NCI-H2029 (cell line): ENCODE measurements at regions not wholly inside any gene's neighbourhood (a gene's known extent, or its start where the extent isn't known, plus 50 kb on each side); places are given as distances from the start of the nearest gene placed in this dataset.
"Not testable (repeated sequence)": the region's sequence is repeated elsewhere in the genome, so short reads cannot be mapped to it uniquely, and the experiment has no call there.

Experiments
- DNase-seq: peaks from one replicate; lab custom pipeline; 2025; lab: John Stamatoyannopoulos, UW

GRCh38 chr16:48997946-48998345, 283.7 kb downstream of the CBLN1 start:
- no peak for DNase-seq

- DNase-seq = no peak
Measured at GRCh38 chr16:48997081-48997615, 284.5 kb downstream of the CBLN1 start.

GRCh38 chr16:48978501-48978900, 303.1 kb downstream of the CBLN1 start:
- DNase-seq = no peak

GRCh38 chr16:48972236-48972635, 309.4 kb downstream of the CBLN1 start:
- DNase-seq = no peak

- no peak for DNase-seq
Measured at GRCh38 chr16:48971571-48972077, 310.0 kb downstream of the CBLN1 start.

GRCh38 chr16:48970216-48970615, 311.4 kb downstream of the CBLN1 start:
- no peak for DNase-seq

- no peak for DNase-seq
Measured at GRCh38 chr16:48969611-48970010, 312.0 kb downstream of the CBLN1 start.

GRCh38 chr16:48965386-48965785, 316.3 kb downstream of the CBLN1 start:
- DNase-seq = peak; percentile 70

- DNase-seq = no peak
Measured at GRCh38 chr16:48963901-48964615, 317.6 kb downstream of the CBLN1 start.

- DNase-seq = no peak
Measured at GRCh38 chr16:48963306-48963705, 318.3 kb downstream of the CBLN1 start.

- DNase-seq = no peak
Measured at GRCh38 chr16:48961546-48961945, 320.1 kb downstream of the CBLN1 start.

- DNase-seq = no peak
Measured at GRCh38 chr16:48960830-48961229, 320.8 kb downstream of the CBLN1 start.

- no peak for DNase-seq
Measured at GRCh38 chr16:48959747-48960146, 321.9 kb downstream of the CBLN1 start.

GRCh38 chr16:48959204-48959603, 322.4 kb downstream of the CBLN1 start:
- DNase-seq = peak; percentile 5

- no peak for DNase-seq
Measured at GRCh38 chr16:48958681-48959080, 323.0 kb downstream of the CBLN1 start.

GRCh38 chr16:48956620-48957019, 325.0 kb downstream of the CBLN1 start:
- DNase-seq = no peak

GRCh38 chr16:48955837-48956236, 325.8 kb downstream of the CBLN1 start:
- no peak for DNase-seq

- DNase-seq = not testable (repeated sequence)
Measured at GRCh38 chr16:48951621-48952125, 330.0 kb downstream of the CBLN1 start.

- no peak for DNase-seq
Measured at GRCh38 chr16:48950184-48950583, 331.5 kb downstream of the CBLN1 start.

- DNase-seq = no peak
Measured at GRCh38 chr16:48949636-48950035, 332.0 kb downstream of the CBLN1 start.

- DNase-seq = no peak
Measured at GRCh38 chr16:48948911-48949310, 332.7 kb downstream of the CBLN1 start.

GRCh38 chr16:48947371-48947713, 334.3 kb downstream of the CBLN1 start:
- DNase-seq = no peak

- DNase-seq = no peak
Measured at GRCh38 chr16:48946686-48947370, 334.8 kb downstream of the CBLN1 start.
